SK-MEL-5 (cell line): ENCODE measurements at regions not wholly inside any gene's neighbourhood (a gene's known extent, or its start where the extent isn't known, plus 50 kb on each side); places are given as distances from the start of the nearest gene placed in this dataset.
A peak's percentile ranks its signal among the peaks of the same experiment; 100 is the strongest.

Experiments
- DNase-seq: peaks from one replicate; pipeline ENCODE4 v3.0.0-alpha.2; 2016; ENCODE audit warnings: low read depth, low spot score
- in situ Hi-C: cut with HindIII; loops from 2 replicates; pipeline ENCODE4 v1.10.0; 2016; ENCODE audit warnings: low sequenced_read_pairs, high pct_unique_total_duplicates, low pct_unique_long_range_greater_than_20kb

GRCh38 chr7:136807598-136807997 lies 60.9 kb upstream of the CHRM2 start:
- peak; percentile 34 for DNase-seq
- in situ Hi-C loops, result no loop called here

DNA sequence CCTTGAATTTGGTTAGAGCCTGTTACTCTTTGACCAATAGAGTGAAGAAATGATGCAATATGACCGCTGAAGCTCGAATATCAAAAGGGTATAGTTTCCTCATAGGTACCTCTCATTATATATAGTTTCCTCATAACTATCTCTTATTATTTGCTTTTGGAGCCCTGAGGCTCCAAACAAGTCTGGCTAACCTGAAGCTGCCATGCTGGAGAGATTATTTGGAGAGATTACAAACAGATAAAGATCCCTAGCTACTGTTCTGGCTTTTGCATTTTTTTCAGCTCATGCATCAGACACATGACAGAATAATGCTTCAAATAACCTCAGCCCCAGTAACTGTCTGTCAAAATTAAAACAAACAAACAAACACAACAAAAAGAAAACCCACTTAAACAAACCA lies 65.4 kb upstream of the CHRM2 start:
- in situ Hi-C loops, result no loop called here

GRCh38 chr7:136783934-136784333 lies 84.5 kb upstream of the CHRM2 start:
- in situ Hi-C loops, result no loop called here
- DNase-seq, result no peak

More for the DNA sequence above, 65.4 kb upstream of the CHRM2 start:
- DNase-seq, result no peak

DNA sequence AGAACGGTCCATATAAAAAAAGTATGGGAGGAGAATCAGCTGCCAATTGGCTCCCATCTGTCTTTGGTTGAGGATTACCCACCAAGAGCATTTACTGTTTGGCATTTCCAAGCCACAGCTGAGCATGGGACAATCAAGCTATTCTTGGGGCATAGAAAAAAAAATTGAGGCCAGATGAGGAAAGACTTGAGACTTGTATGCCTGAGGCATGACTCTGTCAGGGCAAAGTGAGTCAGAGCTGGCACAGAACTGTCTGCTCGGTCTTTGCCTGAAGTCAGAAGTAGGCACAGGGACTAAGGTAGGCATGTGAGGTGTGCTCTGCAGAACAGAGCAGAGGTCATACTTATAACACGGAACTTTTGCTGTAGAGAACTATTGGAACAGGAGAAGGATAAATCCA lies 126.5 kb upstream of the CHRM2 start:
- in situ Hi-C loops, result no loop called here
- DNase-seq, result peak; percentile 51

DNA sequence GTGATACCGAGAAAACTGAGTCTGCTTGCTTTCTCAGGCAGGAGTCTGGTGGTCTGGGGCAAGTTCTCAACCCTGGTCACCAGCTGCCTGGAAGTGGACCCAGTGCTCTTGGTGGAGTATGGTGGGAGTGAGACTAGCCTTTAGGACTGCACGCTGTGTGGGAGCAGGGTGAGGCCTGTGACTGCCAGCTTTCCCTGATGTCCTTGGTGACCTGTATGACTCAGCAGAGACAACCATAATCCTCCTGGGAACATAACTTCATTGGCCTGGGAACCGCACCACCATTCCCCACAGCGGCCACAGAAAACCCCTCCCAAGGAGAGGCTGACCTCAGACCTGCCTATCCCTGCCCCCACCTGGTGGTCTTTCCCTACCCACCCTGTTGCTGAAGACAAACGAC lies 139.5 kb upstream of the CHRM2 start:
- no peak for DNase-seq
- in situ Hi-C loops, result no loop called here

DNA sequence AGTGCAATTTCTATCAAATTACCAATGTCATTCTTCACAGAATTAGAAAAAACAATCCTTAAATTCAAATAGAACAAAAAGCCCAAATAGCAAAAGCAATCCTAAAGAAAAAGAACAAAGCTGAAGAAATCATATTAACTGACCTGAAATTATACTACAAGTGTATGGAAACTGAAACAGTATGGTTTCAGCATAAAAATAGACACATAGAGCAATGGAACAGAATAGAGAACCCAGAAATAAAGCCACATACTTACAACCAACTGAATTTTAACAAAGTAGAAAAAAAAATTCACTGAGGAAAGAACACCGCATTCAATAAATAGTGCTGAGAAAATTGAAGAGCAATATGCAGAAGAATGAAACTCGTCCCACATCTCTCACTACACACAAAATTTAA lies 142.0 kb upstream of the CHRM2 start:
- in situ Hi-C loops, result no loop called here

DNA sequence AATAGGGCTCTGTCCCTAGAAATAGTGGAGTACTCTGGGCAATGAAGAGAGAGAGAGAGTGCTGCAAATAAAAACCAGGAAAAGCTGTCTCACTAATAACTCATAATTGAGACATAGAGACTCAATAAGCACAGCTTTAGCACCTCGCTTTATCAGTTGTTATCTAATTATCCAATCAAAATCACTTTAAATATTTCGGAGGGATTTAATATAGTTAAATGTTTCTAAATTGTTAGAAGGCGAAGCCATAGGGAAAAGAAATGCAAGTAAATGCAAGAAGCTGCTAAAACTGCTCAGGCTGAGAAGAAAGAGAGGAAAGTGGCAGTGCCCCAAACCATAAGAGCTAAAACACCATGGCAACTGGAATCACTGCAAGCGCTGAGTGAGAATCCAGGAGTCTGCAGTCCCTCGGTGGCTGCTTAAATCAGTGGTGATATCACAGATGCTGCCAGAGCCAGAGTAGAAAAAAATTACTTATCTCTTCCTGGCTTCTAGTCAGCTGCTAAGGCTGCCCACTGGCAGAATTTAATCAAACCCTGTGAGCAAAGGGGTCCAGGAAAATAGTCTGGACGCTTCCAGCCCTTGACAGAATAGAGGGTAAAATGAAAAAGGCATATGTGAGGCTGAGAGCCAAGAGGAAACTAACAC lies 150.4 kb upstream of the CHRM2 start:
- DNase-seq, result no peak
- in situ Hi-C loops, result no loop called here

More for the DNA sequence above, 142.0 kb upstream of the CHRM2 start:
- no peak for DNase-seq

DNA sequence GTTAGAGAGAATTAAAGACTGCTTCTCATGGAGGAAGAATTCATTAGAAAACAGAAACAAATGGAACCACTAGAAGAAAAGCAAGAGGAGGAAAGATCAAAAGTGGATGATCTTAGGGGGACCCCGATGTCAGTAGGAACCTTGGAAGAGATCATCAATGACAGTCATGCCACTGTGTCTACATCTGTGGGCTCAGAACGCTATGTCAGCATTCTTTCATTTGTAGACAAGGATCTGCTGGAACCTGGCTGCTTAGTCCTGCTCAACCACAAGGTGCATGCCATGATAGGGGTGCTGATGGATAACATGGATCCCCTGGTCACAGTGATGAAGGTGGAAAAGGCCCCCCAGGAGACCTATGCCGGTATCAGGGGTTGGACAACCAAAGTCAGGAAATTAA lies 154.4 kb upstream of the CHRM2 start:
- in situ Hi-C loops, result no loop called here
- no peak for DNase-seq

- in situ Hi-C loops, result no loop called here
- no peak for DNase-seq
Observed at GRCh38 chr7:136710751-136711150, 157.7 kb upstream of the CHRM2 start.

GRCh38 chr7:136709876-136710275 lies 158.6 kb upstream of the CHRM2 start:
- no peak for DNase-seq
- in situ Hi-C loops, result no loop called here

GRCh38 chr7:136702913-136703312 lies 165.5 kb upstream of the CHRM2 start:
- no peak for DNase-seq
- in situ Hi-C loops, result no loop called here

GRCh38 chr7:136698977-136699376 lies 169.5 kb upstream of the CHRM2 start:
- in situ Hi-C loops, result no loop called here
- no peak for DNase-seq

DNA sequence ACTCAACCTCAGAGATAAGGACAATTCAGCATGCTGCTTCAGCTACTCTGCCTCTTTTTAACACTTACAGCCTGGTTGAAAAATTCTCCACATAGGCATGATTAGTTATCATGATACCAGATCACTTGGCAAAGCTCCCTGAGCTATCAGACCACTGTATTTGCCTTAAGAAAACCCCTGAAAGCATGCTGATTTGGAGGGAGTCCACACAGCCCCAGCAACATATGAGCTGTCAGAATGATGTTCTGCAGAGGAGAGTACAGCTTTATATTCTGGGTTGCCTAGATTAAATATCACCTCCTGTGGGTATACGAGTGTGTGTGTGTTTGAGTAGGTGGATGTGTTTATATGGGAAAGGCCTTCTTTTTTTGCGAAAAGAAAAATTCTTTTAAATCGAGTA lies 170.2 kb upstream of the CHRM2 start:
- DNase-seq, result no peak
- in situ Hi-C loops, result no loop called here

DNA sequence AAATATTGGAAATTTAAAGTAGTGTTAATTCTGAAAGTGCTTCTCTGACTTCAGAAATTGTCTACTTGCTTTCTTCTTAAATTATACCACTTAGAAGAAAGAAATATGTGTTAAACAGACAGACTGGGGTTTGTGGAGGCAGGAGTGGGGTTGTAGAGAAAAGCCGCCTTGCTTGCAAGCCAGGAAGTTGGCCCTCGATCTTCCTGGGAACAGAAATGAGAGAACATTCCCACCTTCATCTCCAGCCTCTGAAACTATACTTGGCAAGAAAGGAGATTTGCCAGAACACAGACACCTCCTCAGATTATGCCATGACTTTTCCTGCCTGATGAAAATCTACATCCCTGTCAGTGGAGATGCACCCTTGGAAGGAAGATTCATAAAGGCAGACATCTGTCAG lies 171.2 kb upstream of the CHRM2 start:
- in situ Hi-C loops, result no loop called here
- no peak for DNase-seq

GRCh38 chr7:136693166-136694119 lies 175.0 kb upstream of the CHRM2 start:
- in situ Hi-C loops, result no loop called here
- no peak for DNase-seq

DNA sequence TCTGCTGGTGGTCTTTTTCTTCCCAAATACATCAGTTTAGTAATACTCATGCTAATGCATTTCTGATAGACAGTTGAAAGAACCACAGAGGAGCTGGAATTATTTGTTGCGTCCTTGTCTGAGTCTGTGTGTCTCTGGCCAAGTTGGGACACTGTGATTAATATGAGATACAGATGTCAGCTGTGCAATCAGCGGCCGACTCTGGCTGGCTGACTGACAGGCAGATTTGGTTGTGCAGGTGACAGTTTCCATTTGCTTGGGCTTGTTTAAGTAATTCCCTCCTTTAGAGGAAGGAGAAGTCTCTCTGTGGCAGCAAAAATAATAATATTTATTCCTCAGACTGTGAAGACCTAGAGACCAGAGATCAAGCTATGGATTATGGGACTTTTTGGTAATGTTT lies 176.2 kb upstream of the CHRM2 start:
- DNase-seq, result no peak
- in situ Hi-C loops, result no loop called here

GRCh38 chr7:136688601-136689000 lies 179.9 kb upstream of the CHRM2 start:
- DNase-seq, result no peak
- in situ Hi-C loops, result no loop called here

GRCh38 chr7:136687693-136688322 lies 180.6 kb upstream of the CHRM2 start:
- DNase-seq, result peak; percentile 79

More at GRCh38 chr7:136687693-136688322, 180.6 kb upstream of the CHRM2 start:
- in situ Hi-C loops, result no loop called here
